ENCODE measurements at regions not wholly inside any gene's neighbourhood (a gene's known extent, or its start where the extent isn't known, plus 50 kb on each side); places are given as distances from the start of the nearest gene placed in this dataset.
A peak's percentile ranks its signal among the peaks of the same experiment; 100 is the strongest.
"Not testable (repeated sequence)": the region's sequence is repeated elsewhere in the genome, so short reads cannot be mapped to it uniquely, and the experiment has no call there.

DNA sequence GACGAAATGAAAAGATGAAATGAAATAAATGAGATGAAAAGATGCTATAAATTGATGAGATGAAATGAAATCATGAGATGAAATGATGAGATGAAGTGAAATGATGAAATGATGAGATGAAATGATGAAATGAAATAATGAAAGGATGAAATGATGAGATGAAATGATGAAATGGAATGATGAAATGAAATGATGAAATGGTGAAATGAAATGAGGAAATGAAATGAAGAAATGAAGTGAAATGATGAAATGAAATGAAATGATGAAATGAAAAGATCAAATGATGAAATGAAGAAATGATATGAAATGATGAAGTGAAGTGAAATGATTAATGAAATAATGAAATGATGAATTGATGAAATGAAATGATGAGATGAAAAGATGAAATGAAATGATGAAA, 138.5 kb upstream of the ERV3-1 start:
- not testable (repeated sequence) for DNase-seq

DNA sequence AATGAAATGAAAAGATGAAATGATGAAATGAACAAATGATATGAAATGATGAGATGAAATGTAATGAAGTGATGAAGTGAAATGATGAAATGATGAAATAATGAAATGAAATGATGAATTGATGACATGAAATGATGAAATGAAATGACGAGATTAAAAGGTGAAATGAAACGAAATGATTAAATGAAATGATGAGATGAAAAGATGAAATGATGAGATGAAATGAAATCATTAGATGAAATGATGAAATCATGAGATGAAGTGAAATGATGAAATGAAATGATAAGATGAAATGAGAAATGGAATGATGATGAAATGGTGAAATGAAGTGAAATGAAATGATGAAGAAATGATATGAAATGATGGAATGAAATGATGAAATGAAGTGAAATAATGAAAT, 138.1 kb upstream of the ERV3-1 start:
- DNase-seq, result not testable (repeated sequence)

DNA sequence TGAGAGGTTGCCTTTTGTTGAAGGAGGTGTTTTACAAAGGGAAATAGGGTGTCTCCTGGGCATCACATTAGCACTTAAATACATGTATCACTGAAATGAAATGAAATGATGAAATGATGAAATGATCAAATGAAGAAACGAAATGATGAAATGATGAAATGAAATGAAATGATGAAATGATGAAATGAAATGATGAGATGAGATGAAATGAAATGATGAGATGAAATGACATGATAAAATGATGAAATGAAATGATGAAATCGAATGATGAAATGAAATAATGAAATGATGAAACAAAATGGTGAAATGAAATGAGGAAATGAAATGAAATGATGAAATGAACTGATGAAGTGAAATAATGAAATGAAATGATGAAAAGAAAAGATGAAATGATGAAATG, 137.6 kb upstream of the ERV3-1 start:
- not testable (repeated sequence) for DNase-seq

DNA sequence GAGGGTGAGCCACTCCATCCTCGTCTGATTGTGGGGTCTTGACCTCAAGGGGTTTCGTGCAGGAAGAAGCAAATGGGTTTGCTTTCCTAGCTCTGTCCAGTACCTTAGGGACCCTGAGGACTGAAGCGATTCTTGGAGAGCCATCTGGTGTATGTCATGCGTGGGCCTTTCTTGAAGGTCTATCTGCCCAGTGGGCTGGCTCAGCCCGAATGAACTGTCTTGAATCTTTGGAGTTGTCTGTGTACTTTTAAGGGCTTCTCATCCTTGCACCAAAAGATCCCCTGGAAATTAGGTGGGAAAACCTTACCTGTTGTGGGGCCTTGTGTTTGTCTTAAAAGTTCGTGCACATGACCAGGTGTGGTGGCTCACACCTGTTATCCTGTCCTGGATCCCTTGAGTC, 135.4 kb upstream of the ERV3-1 start:
- DNase-seq, result not testable (repeated sequence)

DNA sequence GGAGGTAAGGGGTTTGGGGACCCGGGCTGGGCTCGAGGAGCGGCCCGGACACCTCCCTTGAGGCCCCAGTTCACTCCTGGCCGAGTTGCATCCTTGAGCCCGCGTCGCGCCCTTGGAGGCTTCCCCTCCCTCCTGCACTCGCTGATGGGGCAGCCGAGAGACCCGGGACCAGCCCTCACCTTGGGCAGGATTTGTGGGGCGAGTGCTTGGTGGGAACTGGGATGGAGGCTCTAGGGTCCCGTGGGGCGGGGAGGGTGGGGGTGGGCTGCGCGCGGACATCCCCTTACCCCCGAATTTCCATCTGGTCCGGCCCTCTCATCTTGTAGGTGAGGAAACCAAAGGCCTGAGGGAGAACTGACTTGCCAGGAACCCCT, 134.9 kb upstream of the ERV3-1 start:
- not testable (repeated sequence) for DNase-seq

DNA sequence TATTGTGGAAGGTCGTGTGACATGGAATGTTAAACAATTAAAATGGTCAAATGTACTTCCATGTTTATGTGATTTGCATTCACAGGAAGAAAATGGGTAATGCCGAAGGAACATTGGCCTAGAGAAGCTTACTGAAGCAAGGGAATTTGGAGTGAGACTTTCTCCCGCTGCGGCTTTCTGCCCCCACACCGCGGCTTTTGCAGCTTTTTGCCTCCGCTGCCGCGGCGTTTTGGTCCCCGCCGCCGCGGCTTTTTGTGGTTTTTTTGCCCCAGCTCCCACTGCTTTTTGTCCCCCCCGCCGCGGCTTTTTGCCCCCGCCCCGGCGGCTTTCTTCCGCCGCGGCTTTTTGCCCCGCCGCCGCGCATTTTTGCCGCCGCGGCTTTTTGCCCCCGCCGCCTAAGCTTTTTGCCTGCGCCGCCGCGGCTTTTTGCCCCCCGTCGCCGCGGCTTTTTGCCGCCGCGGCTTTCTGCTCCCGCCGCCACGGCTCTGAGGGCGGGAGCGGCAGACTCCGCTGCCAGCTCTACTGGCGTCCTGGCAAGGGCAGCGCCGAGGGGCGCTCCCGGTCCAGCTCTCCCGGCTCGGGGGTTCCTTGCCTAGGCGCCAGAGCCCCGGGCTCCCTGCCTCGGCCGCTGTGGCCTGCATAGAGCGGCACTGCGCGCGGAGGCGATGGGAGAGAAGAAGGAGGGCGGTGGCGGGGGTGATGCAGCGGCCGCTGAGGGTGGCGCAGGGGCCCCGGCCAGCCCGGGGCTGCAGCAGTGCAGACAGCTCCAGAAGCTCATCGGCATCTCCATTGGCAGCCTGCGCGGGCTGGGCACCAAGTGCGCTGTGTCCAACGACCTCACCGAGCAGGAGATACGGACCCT, 134.3 kb upstream of the ERV3-1 start:
- not testable (repeated sequence) for DNase-seq

DNA sequence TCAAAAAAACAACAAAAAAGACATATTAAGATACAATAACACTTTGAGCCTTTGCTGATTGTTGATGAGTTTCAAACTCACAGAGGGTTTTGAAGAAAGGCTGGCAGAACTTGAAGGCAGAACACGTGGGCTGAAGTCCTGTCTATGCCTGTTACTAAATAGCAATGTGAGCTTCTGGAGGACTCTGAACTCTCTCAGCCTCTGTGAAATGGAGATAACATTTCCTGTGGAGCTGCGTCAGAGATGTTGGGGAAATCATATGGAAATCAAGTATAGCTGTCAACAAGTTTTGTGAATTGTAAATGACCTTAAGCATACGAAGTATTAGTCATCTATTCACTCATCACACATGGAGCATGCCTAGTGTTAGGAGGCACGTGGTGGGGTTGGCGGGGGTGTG, 130.4 kb upstream of the ERV3-1 start:
- DNase-seq, result not testable (repeated sequence)

DNA sequence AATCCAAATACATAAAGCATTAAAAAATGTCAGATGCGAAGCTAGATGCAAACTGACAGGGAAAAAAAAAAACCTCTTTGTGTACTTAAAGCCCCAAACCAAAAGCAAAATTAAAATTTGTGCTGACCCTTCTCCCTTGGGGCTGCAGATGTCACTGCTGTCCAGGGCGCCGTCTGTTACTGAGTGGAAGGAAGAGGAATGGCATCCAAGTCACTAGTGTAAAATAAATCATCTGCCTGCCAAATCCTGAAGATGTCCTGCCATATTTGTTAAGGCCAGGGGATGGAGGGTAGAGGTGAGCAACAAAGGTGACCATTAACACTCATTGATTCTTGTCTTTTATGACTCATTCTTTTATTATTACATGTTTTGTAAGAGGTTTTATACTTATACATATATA, 126.6 kb upstream of the ERV3-1 start:
- DNase-seq, result not testable (repeated sequence)

DNA sequence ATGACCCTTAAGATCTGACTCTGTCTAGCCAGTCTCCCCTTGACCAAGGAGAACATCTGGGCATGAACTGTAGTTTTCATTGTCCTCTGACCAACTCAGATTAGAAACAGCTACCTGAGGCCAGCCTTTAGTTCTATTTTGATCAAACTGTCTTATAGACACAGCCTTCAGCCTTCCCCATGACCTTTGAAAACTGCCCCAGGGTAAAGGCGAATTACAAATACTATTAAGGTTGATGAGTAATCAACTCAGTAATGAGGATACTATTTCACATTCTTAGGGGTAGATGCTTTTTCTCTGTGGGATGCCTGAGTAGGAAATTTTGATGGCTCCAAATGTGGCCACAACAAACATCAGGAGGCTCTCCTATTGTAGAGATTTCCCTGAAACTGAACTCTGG, 125.8 kb upstream of the ERV3-1 start:
- DNase-seq, result not testable (repeated sequence)

DNA sequence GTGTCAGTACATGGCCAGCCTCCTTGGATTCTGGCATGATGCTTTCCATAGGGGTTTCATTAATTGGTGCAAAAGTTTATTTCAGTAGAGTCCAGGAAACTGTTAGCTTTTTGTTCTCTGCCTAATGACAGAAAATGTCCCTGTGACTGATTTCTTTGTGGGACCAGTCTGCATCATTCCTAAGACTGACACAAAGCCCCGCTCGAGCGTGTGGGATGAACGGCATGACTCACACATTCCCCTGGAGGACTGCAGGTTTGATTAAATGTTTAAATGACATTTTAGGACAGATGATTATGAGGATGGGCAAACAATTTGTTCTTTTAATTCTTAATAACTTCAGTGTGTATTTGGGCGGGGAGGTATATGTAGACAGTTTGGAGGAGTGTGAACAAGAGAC, 120.9 kb upstream of the ERV3-1 start:
- DNase-seq, result not testable (repeated sequence)

DNA sequence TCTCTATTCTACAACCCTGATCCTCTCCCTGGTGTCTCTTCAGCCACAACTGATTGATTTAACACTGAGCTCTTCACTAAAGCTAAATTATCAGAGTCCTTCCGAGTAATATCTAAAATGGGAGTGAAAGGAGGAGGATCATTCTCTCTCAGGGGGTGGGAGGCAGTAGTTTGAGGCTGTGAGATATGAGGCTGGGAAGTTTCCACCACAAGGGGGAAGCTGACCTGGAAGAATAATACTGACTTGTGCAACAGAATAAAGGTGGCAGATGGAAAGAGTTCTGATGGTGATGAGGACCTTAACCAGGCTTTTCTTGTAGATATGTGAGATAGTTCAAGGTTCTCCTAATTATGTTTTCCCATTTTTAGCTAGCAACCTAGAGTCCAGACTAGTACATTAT, 118.1 kb upstream of the ERV3-1 start:
- not testable (repeated sequence) for DNase-seq

DNA sequence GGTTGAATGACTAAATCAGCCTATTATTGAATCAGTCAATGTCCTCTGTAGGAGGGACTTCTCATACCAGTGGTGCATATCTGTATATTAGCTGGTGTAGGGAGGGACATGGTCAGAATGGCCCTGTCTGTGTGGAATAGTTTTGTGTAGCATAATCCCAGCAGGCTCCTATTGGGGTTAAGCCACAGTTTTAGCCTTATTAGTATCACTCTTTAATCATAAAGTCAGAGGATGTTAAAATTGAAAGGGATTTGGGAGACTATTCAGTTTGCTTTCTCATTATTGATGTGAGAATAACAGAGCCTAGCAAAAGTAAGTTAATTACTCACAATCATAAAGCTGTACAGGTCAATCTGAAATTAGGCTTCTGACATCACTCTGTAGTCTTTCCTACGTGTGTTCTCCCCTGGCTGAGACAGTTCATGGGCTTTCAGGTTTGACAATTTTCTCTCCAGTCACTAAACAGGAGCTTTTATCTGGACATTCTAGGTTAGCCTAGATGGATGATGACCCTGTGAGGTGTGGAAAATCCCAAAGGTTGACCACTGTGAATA, 99.2 kb upstream of the ERV3-1 start:
- DNase-seq, result not testable (repeated sequence)

DNA sequence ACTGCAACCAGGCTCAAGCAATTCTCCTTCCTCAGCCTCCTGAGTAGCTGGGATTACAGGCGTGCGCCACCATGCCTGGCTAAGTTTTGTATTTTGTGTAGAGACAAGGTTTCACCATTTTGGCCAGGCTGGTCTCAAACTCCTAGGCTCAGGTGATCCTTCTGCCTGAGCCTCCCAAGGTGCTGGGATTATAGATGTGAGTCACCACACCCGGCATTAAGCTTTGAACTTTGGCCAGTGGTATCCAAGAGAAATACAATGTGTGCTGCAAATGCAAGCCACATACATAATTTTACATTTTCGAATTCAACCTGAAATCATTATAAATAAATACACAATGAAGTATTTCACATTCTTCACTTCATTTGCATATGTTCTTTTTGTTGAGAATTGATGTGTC, 94.0 kb upstream of the ERV3-1 start:
- not testable (repeated sequence) for DNase-seq

DNA sequence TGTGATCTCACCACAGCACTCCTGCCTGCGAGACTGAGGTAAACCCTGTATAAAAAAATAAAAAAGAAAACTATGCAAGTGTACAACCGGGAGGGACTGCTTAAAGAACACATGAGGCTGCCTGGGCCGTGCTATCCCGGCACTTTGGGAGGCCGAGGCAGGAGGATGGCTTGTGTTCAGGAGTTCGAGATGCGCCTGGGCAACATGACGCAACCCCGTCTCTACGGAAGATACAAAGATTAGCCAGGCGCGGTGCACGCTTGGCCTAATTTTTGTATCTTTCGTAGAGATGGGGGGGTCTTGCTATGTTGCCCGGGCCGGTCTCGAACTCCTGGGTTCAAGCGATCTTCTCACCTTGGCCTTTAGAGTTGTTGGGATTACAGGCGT, 75.2 kb upstream of the ERV3-1 start:
- DNase-seq, result not testable (repeated sequence)

DNA sequence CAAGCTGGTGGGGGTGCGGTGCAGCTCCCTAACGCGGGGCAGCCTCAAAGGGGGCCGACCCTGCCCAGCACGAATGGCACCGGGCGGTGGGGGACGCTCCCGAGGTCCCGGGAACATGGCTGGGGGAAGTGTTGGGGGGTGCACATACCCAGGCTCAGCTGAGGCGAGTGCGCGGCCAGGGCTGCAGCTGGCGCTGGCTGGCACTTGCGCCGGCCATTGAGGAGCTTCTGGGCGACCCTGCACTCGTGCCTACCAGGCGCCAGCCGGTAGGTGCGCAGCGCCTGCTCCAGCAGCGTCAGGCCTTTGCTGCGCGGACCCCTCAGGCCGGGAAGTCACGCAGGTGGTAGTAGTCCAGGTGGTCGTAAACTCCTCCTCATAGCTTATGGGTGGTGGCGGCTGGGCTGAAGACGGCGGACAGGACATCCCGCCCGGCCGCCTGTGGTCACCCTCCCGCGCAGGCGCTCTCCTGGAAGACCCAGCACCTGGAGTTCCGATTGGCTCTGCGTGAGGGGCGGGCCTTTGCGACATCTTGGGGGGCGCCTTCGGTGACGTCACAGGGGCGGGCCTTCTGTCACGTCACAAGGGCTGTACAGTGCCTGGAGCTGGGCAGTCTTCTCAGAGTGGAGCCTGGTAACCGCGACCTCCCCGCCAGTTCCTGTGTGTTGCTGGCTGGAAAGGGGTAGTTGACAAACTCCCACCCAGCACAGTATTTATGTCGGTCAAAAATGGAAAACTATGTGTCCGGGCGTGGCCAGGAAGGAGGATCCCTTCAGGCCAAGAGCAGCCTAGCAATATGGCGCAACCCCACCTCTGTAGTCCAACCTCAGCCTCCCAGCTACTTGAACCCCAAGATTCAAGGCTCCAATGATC, 74.5 kb upstream of the ERV3-1 start:
- DNase-seq, result peak; percentile 26

DNA sequence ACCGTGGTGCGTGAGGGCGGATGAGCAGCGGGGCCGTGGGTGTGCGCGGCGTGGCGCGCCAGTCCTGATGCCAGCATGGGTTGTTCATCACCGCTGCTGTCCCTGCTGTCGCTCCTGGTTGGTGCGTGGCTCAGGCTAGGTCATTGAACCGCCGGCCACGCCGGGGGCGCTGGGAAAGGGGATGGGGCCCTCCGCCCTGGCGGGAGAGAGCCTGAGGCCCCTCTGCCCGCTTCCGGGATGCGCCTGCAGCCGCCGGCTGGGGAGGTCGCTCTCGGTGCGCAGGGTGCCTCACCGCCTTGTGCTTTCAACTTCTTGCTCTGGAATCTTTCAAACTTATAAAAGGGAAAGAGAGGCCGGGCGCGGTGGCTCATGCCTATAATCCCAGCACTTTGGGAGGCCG, 68.5 kb upstream of the ERV3-1 start:
- not testable (repeated sequence) for DNase-seq

DNA sequence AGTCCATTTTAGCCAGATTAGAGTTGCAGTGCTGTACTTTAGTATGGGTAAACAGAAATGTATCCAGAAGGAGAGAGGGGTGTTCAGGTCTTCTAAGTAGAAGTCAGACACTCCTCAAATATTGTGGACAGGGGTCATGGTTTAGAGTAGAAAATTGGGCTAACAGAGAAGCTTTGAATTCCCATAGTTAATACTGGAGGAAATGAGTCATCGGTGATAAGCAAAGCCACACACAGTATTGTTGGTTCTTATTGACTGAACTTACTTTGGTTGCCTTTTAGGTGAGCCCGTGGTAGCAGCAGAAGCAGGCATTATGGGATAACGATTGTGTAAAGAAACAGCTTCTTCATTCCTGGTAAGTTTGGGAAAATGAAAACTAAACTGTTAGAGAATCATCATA, 66.7 kb upstream of the ERV3-1 start:
- DNase-seq, result not testable (repeated sequence)

DNA sequence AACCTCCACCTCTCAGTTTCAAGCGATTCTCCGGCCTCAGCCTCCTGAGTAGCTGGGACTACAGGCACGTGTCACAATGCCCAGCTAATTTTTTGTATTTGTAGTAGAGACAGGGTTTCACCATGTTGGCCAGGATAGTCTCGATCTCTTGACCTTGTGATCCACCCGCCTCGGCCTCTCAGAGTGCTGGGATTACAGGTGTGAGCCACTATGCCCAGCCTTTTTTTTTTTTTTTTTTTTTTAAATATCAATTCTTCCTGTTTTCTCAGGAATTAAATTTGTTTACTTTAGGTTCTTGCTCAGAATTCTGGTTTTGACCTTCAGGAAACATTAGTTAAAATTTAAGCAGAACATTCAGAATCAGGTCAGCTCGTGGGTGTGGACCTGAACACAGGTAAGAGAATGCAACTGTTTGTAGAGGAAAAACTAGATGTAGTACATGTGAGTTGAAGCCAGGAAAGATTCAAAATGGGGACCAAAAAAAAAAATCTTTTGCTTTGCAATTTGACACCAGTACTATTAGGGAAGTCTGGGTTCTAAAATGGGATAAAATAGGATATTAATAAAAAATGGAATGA, 65.5 kb upstream of the ERV3-1 start:
- DNase-seq, result not testable (repeated sequence)

DNA sequence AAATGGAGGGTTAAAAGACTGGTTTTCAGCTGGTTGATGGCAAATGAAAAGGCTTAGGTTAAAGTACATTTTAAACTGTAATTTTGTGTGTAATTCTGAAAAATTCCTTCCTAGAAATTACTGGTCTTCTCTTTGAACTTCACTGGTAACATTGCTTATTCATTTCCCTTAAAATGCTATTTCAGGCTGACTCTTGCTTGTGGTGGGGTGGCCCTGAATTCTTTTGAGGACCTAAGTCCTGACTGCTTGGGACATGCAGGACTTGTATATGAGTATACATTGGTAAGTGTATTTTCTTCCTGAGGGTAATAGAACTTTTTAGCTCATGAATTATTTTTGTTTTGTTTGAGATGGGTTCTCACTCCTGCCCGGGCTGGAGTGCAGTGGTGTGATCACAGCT, 63.0 kb upstream of the ERV3-1 start:
- not testable (repeated sequence) for DNase-seq

DNA sequence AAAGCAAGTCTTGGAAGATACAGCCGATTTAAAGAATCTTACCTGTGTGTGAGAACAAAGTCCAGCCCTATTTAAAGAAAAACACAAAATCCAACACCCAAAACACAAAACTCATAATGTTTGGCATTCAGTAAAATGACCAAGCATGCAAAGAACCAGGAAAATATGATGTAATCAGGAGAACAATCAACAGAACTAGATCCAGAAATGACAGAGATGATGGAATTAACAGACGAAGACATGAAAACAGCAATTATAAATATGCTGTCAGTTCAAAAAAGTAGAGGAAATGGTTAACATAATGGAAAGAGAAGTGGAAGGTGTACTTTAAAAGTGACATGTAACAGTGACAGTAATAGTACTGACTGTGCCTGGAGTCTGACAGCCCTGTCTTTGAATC, 56.1 kb upstream of the ERV3-1 start:
- not testable (repeated sequence) for DNase-seq

DNA sequence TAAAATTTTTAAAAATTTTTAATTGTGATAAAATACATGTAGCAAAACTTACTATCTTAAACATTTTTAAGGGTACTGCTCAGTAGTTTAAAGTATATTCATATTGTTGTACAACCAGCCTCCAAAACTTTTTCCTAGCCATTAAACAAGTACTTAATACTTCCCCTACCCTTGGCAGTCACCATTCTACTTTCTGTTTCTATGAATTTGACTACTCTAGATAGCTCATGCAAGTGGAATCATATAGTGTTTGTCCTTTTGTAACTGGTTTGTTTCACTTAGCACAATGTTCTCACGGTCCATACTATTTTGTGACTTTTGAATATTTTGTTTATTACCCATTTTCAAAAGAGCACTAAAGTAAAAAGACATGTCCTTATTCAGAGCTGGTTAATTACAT, 52.8 kb upstream of the ERV3-1 start:
- DNase-seq, result not testable (repeated sequence)
